SK-N-MC (cell line): ENCODE measurements at regions not wholly inside any gene's neighbourhood (a gene's known extent, or its start where the extent isn't known, plus 50 kb on each side); places are given as distances from the start of the nearest gene placed in this dataset.

Experiments used
- EZH2 ChIP-seq: fragments of 200-600 bp; sonication (generic); IDR thresholded peaks from one replicate; pipeline ENCODE4 v1.6.1; 2017; ENCODE audit warnings: antibody characterized with exemption
- FOXP2 ChIP-seq: optimal IDR thresholded peaks from 2 replicates; pipeline ENCODE3; 2011; ENCODE audit warnings: mild to moderate bottlenecking, moderate library complexity; ENCODE audit not compliant: insufficient read depth; ENCODE audit errors: extremely low read length, control extremely low read depth
- POLR2AphosphoS5 ChIP-seq: IDR thresholded peaks from 2 replicates; pipeline ENCODE4 v1.6.1; 2012; ENCODE audit warnings: mild to moderate bottlenecking, low read depth, low read length, borderline replicate concordance

DNA sequence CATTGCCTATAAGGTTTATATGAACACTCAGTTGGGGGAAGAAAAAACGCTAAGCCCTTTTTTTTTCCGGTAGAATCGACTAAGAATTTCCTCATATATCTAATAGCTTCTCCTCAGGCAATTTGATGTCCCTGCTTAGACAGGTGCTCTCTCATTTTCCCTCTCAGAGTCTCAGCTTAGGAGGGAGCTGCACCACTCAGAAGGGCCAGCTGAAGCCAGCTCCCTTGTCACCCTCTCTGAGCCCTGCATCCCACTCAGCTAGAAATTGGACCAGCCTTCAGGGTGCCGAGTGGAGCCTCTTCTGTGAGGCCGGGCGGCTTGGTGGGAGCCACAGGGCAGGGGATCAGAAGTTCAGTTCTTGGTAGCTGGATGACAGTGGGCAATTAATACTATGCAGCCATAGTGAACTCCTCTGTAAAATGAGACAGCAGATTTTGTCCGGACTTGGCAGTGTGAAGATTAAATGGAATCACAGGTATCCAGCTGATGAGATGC lies 368.5 kb downstream of the MAFB start:
- TF ChIP-seq POLR2AphosphoS5 (no peak), EZH2 (no peak), FOXP2 (no peak)
